ENCODE measurements at regions not wholly inside any gene's neighbourhood (a gene's known extent, or its start where the extent isn't known, plus 50 kb on each side); places are given as distances from the start of the nearest gene placed in this dataset.

DNA sequence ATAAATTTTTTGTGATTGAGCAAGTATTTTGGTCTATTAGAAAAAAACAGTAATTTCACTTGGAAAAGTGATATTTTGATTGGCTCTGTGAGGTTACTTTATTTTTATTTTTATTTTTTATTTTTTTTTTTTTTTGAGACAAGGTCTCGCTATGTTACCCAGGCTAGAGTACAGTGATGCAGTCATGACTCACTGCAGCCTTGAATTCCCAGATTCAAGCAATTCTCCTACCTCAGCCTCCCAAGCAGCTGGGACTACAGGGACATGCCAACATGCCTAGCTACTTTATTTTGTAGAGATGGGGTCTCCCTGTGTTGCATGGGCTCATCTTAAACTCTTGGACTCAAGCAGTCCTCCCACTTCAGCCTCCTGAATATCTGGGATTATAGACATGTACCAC lies 60.9 kb upstream of the MGAT5 start:
- TF ChIP-seq CTCF (IDR thresholded peaks at IDR 0.05): no peak
- no peak for TF ChIP-seq POLR2A (IDR thresholded peaks at IDR 0.05)
- no peak for TF ChIP-seq POLR2AphosphoS5 (IDR thresholded peaks at IDR 0.05)
